Loucy (cell line): ENCODE measurements at regions not wholly inside any gene's neighbourhood (a gene's known extent, or its start where the extent isn't known, plus 50 kb on each side); places are given as distances from the start of the nearest gene placed in this dataset.

ENCODE experiments used
- H2AFZ ChIP-seq: fragments of 200-600 bp; sonication (generic); 2 replicates; pipeline ENCODE4 v1.6.0; 2016; ENCODE audit warnings: antibody characterized with exemption, mild to moderate bottlenecking, low read length, moderate library complexity
- H3F3A ChIP-seq: fragments of 200-600 bp; 2 replicates; pipeline ENCODE4 v1.6.0; 2016; ENCODE audit warnings: antibody characterized with exemption, low read depth, mild to moderate bottlenecking
- H3K27me3 ChIP-seq: fragments of 200-600 bp; sonication (generic); 2 replicates; pipeline ENCODE4 v1.6.1; 2014; ENCODE audit warnings: low read length, mild to moderate bottlenecking; ENCODE audit not compliant: insufficient read depth, poor library complexity, severe bottlenecking
- H3K36me3 ChIP-seq: fragments of 200-600 bp; sonication (generic); 2 replicates; pipeline ENCODE4 v1.6.1; 2016; ENCODE audit warnings: low read length; ENCODE audit not compliant: insufficient read depth
- H3K4me1 ChIP-seq: fragments of 200-600 bp; sonication (generic); 2 replicates; pipeline ENCODE4 v1.5.1; 2014; ENCODE audit warnings: low read length, mild to moderate bottlenecking; ENCODE audit not compliant: insufficient read depth, poor library complexity, severe bottlenecking
- H3K4me2 ChIP-seq: fragments of 200-600 bp; sonication (generic); 2 replicates; pipeline ENCODE4 v1.6.0; 2014; ENCODE audit warnings: antibody characterized with exemption, low read length, low read depth, mild to moderate bottlenecking; ENCODE audit not compliant: poor library complexity, severe bottlenecking
- H3K4me3 ChIP-seq: fragments of 200-600 bp; sonication (generic); 2 replicates; pipeline ENCODE4 v1.5.1; 2014; ENCODE audit warnings: low read length, mild to moderate bottlenecking, mixed read lengths; ENCODE audit not compliant: poor library complexity, severe bottlenecking
- H3K79me2 ChIP-seq: fragments of 200-600 bp; sonication (generic); 2 replicates; pipeline ENCODE4 v1.6.1; 2014; ENCODE audit warnings: low read length; ENCODE audit not compliant: insufficient read depth
- H3K9ac ChIP-seq: fragments of 200-600 bp; sonication (generic); 2 replicates; pipeline ENCODE4 v1.6.0; 2014; ENCODE audit warnings: mild to moderate bottlenecking, low read depth, low read length, moderate library complexity; ENCODE audit not compliant: poor library complexity, severe bottlenecking
- H3K9me2 ChIP-seq: fragments of 200-600 bp; sonication (generic); replicated peaks from 2 replicates; pipeline ENCODE4 v1.6.1; 2016; ENCODE audit warnings: low read depth, low read length, mixed read lengths
- H3K9me3 ChIP-seq: fragments of 200-600 bp; sonication (generic); 2 replicates; pipeline ENCODE4 v1.6.1; 2014; ENCODE audit warnings: mild to moderate bottlenecking, antibody characterized with exemption, low read length, low read depth; ENCODE audit not compliant: insufficient read depth
- H4K20me1 ChIP-seq: fragments of 200-600 bp; sonication (generic); 2 replicates; pipeline ENCODE4 v1.6.0; 2014; ENCODE audit warnings: antibody characterized with exemption, low read length, mild to moderate bottlenecking; ENCODE audit not compliant: insufficient read depth, poor library complexity, severe bottlenecking
- EZH2phosphoT487 ChIP-seq: fragments of 200-600 bp; IDR thresholded peaks from 2 replicates; pipeline ENCODE4 v1.6.1; 2018; ENCODE audit warnings: antibody characterized with exemption, mild to moderate bottlenecking, moderate library complexity, borderline replicate concordance
- TF ChIP-seq, protein P1 (sequence below): fragments of 200-600 bp; sonication (generic); conservative IDR thresholded peaks from 2 replicates; pipeline ENCODE4 v1.5.1; 2014; ENCODE audit warnings: mild to moderate bottlenecking, antibody characterized with exemption, low read length

DNA sequence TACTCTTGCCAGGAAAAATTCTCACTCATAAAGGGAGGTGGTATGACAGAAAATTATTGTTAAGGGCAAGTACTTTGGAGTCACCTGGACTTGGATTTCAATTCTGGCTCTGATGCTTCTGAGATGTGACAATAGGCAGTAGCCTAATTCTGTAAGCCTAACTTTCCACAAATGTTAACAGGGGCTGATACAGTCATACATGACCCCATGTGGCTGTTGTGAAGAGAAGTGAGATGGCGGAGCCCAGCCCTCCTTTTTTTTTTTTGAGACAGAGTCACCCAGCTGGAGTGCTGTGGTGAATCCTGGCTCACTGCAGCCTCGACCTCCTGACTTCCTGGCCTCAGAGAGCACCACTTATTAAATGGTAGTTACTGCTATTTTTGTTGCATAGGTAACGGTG is 54.4 kb upstream of the IRF2 start:
- TF ChIP-seq, protein P1, sequence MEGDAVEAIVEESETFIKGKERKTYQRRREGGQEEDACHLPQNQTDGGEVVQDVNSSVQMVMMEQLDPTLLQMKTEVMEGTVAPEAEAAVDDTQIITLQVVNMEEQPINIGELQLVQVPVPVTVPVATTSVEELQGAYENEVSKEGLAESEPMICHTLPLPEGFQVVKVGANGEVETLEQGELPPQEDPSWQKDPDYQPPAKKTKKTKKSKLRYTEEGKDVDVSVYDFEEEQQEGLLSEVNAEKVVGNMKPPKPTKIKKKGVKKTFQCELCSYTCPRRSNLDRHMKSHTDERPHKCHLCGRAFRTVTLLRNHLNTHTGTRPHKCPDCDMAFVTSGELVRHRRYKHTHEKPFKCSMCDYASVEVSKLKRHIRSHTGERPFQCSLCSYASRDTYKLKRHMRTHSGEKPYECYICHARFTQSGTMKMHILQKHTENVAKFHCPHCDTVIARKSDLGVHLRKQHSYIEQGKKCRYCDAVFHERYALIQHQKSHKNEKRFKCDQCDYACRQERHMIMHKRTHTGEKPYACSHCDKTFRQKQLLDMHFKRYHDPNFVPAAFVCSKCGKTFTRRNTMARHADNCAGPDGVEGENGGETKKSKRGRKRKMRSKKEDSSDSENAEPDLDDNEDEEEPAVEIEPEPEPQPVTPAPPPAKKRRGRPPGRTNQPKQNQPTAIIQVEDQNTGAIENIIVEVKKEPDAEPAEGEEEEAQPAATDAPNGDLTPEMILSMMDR = no peak
- no peak for TF ChIP-seq EZH2phosphoT487
- peaks cover 5% of the 10 kb centered on the region; the same call in 1 of the 2 replicates for H3F3A ChIP-seq
- peaks cover 18% of the 10 kb centered on the region for H3K4me1 ChIP-seq
- no peaks in the 10 kb centered on the region for H3K27me3 ChIP-seq
- no peaks in the 10 kb centered on the region for H3K36me3 ChIP-seq
- H3K9me3 ChIP-seq = no peaks in the 10 kb centered on the region
- H3K9ac ChIP-seq = no peak overlapping the region
- H3K4me2 ChIP-seq = peak overlapping the region; percentile 6
- H4K20me1 ChIP-seq = no peaks in the 10 kb centered on the region
- no peaks in the 10 kb centered on the region for H3K79me2 ChIP-seq
- no peak overlapping the region for H3K4me3 ChIP-seq
- peak overlapping the region; percentile 60 for H2AFZ ChIP-seq
- no peaks in the 10 kb centered on the region for H3K9me2 ChIP-seq

DNA sequence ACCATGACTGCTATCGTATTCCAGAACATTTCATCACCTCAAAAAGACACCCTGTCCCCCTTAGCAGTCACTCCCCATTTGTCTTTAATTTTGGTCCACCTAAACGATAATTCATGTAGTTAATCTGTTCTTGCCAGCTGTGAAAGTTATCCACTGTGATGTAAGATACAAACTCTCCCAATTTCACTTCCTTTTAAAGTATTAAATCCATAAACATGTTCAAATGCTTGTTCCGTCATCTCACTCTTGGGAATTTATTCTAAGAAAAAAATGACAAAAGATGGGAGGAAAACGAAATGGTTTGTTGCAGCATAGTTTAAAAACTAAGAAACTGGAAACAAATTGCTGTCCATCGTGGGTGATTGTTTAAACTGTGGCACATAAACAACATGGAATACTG is 53.7 kb upstream of the IRF2 start:
- no peak overlapping the region for H3K4me2 ChIP-seq
- no peaks in the 10 kb centered on the region for H3K27me3 ChIP-seq
- H3F3A ChIP-seq = no peaks in the 10 kb centered on the region
- no peaks in the 10 kb centered on the region for H3K36me3 ChIP-seq
- no peak overlapping the region for H3K9ac ChIP-seq
- H3K9me2 ChIP-seq = no peaks in the 10 kb centered on the region
- H4K20me1 ChIP-seq = no peaks in the 10 kb centered on the region
- no peaks in the 10 kb centered on the region for H3K79me2 ChIP-seq
- TF ChIP-seq EZH2phosphoT487 = no peak
- TF ChIP-seq, protein P1 = no peak
- H2AFZ ChIP-seq = no peak overlapping the region; the same call in 1 of the 2 replicates
- H3K4me3 ChIP-seq = no peak overlapping the region
- no peaks in the 10 kb centered on the region for H3K9me3 ChIP-seq
- peaks cover 12% of the 10 kb centered on the region for H3K4me1 ChIP-seq

- no peak overlapping the region for H3K9ac ChIP-seq
Observed at GRCh38 chr4:184526228-184526627, 51.9 kb upstream of the IRF2 start.

More at GRCh38 chr4:184526228-184526627, 51.9 kb upstream of the IRF2 start:
- H3K27me3 ChIP-seq = no peaks in the 10 kb centered on the region
- H3K4me1 ChIP-seq = peaks cover 12% of the 10 kb centered on the region
- no peaks in the 10 kb centered on the region for H3K9me2 ChIP-seq
- no peaks in the 10 kb centered on the region for H3K9me3 ChIP-seq
- no peaks in the 10 kb centered on the region for H3F3A ChIP-seq
- H3K4me2 ChIP-seq = no peak overlapping the region
- no peaks in the 10 kb centered on the region for H3K36me3 ChIP-seq
- H4K20me1 ChIP-seq = no peaks in the 10 kb centered on the region
- TF ChIP-seq EZH2phosphoT487 = no peak
- TF ChIP-seq, protein P1 = no peak
- H3K79me2 ChIP-seq = no peaks in the 10 kb centered on the region
- no peak overlapping the region for H2AFZ ChIP-seq
- no peak overlapping the region for H3K4me3 ChIP-seq
